ENCODE measurements at regions not wholly inside any gene's neighbourhood (a gene's known extent, or its start where the extent isn't known, plus 50 kb on each side); places are given as distances from the start of the nearest gene placed in this dataset.

DNA sequence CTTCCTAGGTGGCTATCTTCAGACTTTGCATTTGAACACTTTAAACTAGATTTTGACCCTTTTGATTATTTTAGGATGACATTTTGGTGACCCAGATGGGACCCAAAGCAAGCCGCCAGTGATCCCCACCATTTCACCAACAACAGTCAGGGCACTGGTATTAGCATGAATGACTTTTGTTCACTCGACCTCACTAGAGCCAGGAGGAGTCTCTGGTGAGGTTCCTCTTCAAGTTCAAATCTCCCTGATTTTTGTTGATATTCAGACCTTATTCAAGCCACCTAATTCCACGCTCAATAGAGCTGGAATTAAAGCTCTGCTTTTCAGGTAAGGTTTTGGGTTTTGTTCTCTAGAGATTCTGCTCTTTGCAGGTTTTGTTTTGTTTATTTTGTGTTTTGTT is 202.3 kb downstream of the MREG start:
- H3K36me3 ChIP-seq, result no peaks in the 10 kb centered on the region

DNA sequence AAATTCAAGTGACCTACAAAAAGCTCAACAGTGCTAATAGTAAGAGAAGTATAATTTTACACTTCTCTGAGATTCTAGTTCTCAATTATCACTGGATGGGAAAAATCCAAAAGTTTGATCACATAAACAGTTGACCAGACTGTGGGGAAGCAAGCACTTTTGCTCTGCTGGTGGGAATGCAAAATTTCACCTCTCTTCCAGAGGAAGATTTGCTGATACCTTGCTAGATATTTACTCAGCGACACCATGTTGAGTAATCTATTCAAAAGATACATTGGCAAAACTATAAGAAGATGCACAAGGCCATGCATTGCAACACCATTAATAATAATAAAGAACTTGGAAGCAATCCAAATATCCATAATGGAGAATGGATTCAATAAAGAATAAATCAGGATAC is 204.4 kb downstream of the MREG start:
- TF ChIP-seq, protein P1, sequence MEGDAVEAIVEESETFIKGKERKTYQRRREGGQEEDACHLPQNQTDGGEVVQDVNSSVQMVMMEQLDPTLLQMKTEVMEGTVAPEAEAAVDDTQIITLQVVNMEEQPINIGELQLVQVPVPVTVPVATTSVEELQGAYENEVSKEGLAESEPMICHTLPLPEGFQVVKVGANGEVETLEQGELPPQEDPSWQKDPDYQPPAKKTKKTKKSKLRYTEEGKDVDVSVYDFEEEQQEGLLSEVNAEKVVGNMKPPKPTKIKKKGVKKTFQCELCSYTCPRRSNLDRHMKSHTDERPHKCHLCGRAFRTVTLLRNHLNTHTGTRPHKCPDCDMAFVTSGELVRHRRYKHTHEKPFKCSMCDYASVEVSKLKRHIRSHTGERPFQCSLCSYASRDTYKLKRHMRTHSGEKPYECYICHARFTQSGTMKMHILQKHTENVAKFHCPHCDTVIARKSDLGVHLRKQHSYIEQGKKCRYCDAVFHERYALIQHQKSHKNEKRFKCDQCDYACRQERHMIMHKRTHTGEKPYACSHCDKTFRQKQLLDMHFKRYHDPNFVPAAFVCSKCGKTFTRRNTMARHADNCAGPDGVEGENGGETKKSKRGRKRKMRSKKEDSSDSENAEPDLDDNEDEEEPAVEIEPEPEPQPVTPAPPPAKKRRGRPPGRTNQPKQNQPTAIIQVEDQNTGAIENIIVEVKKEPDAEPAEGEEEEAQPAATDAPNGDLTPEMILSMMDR (IDR thresholded peaks at IDR 0.05), result no peak
- H3K9me3 ChIP-seq, result no peaks in the 10 kb centered on the region
- peaks cover 15 to 16% of the 10 kb centered on the region in 2 experiments for H3K4me1 ChIP-seq (ENCODE audit: control insufficient read depth in 1 of 2, insufficient read depth in 1 of 2, low read depth in 1 of 2, low read length in 1 of 2)
- peaks cover 30% of the 10 kb centered on the region for H3K27me3 ChIP-seq
- no peak overlapping the region for H3K27ac ChIP-seq
- H3K36me3 ChIP-seq, result no peaks in the 10 kb centered on the region
- no peak overlapping the region for H3K4me3 ChIP-seq (ENCODE audit: low read depth in 1 of 2, low read length in 1 of 2)

More for the DNA sequence above, 202.3 kb downstream of the MREG start:
- H3K9me3 ChIP-seq, result no peaks in the 10 kb centered on the region
- TF ChIP-seq, protein P1 (IDR thresholded peaks at IDR 0.05), result no peak
- peaks cover 38% of the 10 kb centered on the region for H3K27me3 ChIP-seq
- no peak overlapping the region for H3K4me3 ChIP-seq (ENCODE audit: low read depth in 1 of 2, low read length in 1 of 2)
- peaks cover 15 to 16% of the 10 kb centered on the region in 2 experiments for H3K4me1 ChIP-seq (ENCODE audit: control insufficient read depth in 1 of 2, insufficient read depth in 1 of 2, low read depth in 1 of 2, low read length in 1 of 2)
- no peak overlapping the region for H3K27ac ChIP-seq

DNA sequence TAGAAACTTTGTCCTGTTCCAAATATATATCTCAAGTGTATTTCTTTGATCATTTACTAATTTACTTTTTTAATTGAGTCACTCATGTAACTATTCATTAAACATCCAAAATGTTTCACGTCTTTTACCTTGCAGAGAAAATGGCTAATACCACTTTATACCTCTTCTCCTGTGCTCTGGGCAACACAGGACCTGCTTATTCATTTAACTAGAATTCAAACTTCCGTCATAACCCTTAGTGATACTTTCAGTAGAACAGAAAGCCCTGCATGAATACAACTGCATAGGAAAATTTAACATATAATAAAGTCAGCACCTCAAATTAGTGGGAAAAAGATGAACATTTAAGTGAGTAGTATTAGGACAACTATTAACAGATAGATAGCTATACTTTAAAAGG is 205.2 kb downstream of the MREG start:
- Histone ChIP-seq H3K4me1 (ENCODE audit: control insufficient read depth in 1 of 2, insufficient read depth in 1 of 2, low read depth in 1 of 2, low read length in 1 of 2) (peaks cover 15 to 16% of the 10 kb centered on the region in 2 experiments), H3K27me3 (peaks cover 30% of the 10 kb centered on the region), H3K4me3 (ENCODE audit: low read depth in 1 of 2, low read length in 1 of 2) (no peak overlapping the region), H3K9me3 (no peaks in the 10 kb centered on the region), H3K36me3 (no peaks in the 10 kb centered on the region), H3K27ac (no peak overlapping the region)
- TF ChIP-seq, protein P1 (IDR thresholded peaks at IDR 0.05), result no peak

DNA sequence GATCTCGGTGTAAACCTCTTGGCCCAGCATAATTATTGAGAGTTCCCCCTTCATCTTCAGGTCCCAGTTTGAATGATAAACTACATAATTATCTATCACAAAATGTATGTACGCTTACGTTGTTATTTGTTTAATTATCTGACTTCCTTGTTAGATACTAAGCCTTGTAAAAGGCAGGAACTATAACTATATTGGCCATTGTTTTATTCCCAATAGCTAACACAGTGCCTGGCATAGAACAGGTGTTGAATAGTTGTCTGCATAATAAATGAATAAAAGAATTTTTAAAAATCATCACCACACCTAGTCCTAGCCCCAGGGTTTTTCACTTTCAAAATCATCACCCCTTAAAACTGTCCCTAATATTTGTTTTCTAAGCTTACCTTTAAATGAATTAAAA is 207.9 kb downstream of the MREG start:
- H3K4me3 ChIP-seq (ENCODE audit: low read depth in 1 of 2, low read length in 1 of 2), result no peak overlapping the region
- H3K36me3 ChIP-seq, result no peaks in the 10 kb centered on the region
- TF ChIP-seq, protein P1 (IDR thresholded peaks at IDR 0.05), result no peak
- H3K9me3 ChIP-seq, result no peaks in the 10 kb centered on the region
- no peak overlapping the region for H3K27ac ChIP-seq
- H3K27me3 ChIP-seq, result peaks cover 19% of the 10 kb centered on the region
- H3K4me1 ChIP-seq (ENCODE audit: control insufficient read depth in 1 of 2, insufficient read depth in 1 of 2, low read depth in 1 of 2, low read length in 1 of 2), result no peaks in the 10 kb centered on the region

DNA sequence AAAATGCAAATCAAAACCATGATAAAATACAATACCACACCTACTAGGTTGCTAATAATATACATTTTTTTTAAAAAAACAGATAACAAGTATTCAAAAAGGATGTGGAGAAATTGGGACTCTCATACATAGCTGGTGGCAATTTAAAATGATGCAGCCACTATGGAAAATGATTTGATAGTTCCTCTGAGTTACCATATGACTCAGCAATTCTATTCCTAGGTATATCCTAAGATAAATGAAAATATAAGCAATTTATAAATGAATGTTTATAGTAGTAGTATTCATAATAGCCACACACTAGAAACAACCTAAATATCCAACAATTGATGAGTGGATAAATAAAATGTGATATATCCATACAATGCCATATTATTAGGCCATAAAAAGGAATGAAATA is 210.2 kb downstream of the MREG start:
- Histone ChIP-seq H3K4me1 (ENCODE audit: control insufficient read depth in 1 of 2, insufficient read depth in 1 of 2, low read depth in 1 of 2, low read length in 1 of 2) (no peaks in the 10 kb centered on the region), H3K9me3 (no peaks in the 10 kb centered on the region), H3K4me3 (ENCODE audit: low read depth in 1 of 2, low read length in 1 of 2) (no peak overlapping the region), H3K36me3 (no peaks in the 10 kb centered on the region), H3K27me3 (peaks cover 9% of the 10 kb centered on the region), H3K27ac (no peak overlapping the region)
- TF ChIP-seq, protein P1 (IDR thresholded peaks at IDR 0.05), result no peak

DNA sequence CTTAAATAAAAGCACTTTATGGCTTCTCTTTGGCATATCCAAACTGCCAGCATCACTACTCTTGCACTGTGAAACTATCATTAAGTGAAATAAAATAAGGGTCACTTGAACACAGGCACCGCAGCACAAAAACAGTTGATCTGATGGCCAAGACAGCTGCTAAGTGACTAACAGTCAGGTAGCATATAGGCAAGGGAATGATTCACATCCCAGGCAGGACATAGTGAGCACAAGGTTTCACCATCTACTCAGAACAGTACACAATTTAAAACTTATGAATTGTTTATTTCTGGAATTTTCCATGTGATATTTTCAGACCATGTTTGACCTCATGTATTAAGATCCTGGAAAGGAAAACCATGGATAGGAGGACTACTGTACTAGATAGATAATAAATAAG is 214.2 kb downstream of the MREG start:
- Histone ChIP-seq H3K27me3 (peaks cover 18% of the 10 kb centered on the region), H3K9me3 (no peaks in the 10 kb centered on the region), H3K4me1 (ENCODE audit: control insufficient read depth in 1 of 2, insufficient read depth in 1 of 2, low read depth in 1 of 2, low read length in 1 of 2) (peaks cover under 1 to 3% of the 10 kb centered on the region in 2 experiments), H3K27ac (no peak overlapping the region), H3K36me3 (no peaks in the 10 kb centered on the region), H3K4me3 (ENCODE audit: low read depth in 1 of 2, low read length in 1 of 2) (no peak overlapping the region)
- TF ChIP-seq, protein P1 (IDR thresholded peaks at IDR 0.05), result no peak
